ENCODE measurements at regions not wholly inside any gene's neighbourhood (a gene's known extent, or its start where the extent isn't known, plus 50 kb on each side); places are given as distances from the start of the nearest gene placed in this dataset.

DNA sequence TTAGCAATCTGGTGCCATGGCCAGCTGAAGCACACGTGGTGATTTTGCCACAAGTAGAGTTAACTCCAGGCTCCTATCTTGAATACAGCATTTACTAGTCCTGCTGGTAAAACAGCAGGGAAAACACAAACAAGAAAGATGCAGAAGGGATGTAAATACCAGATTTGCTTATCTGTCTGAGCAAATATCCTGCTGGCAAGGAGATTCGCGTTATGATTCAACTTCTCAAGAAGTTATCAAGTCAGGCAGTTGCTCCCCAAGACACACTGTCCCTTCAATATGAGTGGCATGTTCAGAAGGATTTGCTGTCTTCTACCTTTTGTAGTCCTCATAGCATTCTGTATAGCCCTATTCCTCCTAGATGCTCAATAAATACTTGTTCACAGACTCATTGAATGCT lies 171.2 kb upstream of the EGLN3 start (continued):
- TF ChIP-seq, protein P1, sequence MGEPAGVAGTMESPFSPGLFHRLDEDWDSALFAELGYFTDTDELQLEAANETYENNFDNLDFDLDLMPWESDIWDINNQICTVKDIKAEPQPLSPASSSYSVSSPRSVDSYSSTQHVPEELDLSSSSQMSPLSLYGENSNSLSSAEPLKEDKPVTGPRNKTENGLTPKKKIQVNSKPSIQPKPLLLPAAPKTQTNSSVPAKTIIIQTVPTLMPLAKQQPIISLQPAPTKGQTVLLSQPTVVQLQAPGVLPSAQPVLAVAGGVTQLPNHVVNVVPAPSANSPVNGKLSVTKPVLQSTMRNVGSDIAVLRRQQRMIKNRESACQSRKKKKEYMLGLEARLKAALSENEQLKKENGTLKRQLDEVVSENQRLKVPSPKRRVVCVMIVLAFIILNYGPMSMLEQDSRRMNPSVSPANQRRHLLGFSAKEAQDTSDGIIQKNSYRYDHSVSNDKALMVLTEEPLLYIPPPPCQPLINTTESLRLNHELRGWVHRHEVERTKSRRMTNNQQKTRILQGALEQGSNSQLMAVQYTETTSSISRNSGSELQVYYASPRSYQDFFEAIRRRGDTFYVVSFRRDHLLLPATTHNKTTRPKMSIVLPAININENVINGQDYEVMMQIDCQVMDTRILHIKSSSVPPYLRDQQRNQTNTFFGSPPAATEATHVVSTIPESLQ (CRISPR knock-in tag; IDR thresholded peaks at IDR 0.05): no peak
- TF ChIP-seq FOSL1 (tag; conservative IDR thresholded peaks at IDR 0.05) (peak; percentile 38; the same call in 1 of the 2 replicates), ZNF277 (CRISPR knock-in tag; IDR thresholded peaks at IDR 0.05; ENCODE audit: borderline replicate concordance) (no peak), ZKSCAN8 (CRISPR knock-in tag; IDR thresholded peaks at IDR 0.05) (no peak), KLF16 (IDR thresholded peaks at IDR 0.05) (no peak), PML (IDR thresholded peaks at IDR 0.05; ENCODE audit: low read length) (no peak), IRF1 (CRISPR knock-in tag; IDR thresholded peaks at IDR 0.05; ENCODE audit: borderline replicate concordance) (no peak), ZNF3 (CRISPR knock-in tag; IDR thresholded peaks at IDR 0.05) (no peak), RB1 (IDR thresholded peaks at IDR 0.05; ENCODE audit: low read depth) (no peak), HMG20B (CRISPR knock-in tag; IDR thresholded peaks at IDR 0.05) (no peak), ZC3H8 (IDR thresholded peaks at IDR 0.05) (no peak), NUFIP1 (IDR thresholded peaks at IDR 0.05; ENCODE audit: partially characterized antibody) (no peak), PREB (CRISPR knock-in tag; IDR thresholded peaks at IDR 0.05) (no peak), ESRRB (CRISPR knock-in tag; IDR thresholded peaks at IDR 0.05; ENCODE audit: borderline replicate concordance) (no peak), MYBL2 (IDR thresholded peaks at IDR 0.05; ENCODE audit: low read depth) (no peak), MYBL2 (CRISPR knock-in tag; IDR thresholded peaks at IDR 0.05; ENCODE audit: borderline replicate concordance) (no peak), LEF1 (IDR thresholded peaks at IDR 0.05) (no peak), NCOR1 (IDR thresholded peaks at IDR 0.05) (peak; percentile 38), PHF21A (IDR thresholded peaks at IDR 0.05; ENCODE audit: borderline replicate concordance, low read depth) (no peak), ZNF436 (CRISPR knock-in tag; IDR thresholded peaks at IDR 0.05) (no peak)
- TF ChIP-seq, protein P2, sequence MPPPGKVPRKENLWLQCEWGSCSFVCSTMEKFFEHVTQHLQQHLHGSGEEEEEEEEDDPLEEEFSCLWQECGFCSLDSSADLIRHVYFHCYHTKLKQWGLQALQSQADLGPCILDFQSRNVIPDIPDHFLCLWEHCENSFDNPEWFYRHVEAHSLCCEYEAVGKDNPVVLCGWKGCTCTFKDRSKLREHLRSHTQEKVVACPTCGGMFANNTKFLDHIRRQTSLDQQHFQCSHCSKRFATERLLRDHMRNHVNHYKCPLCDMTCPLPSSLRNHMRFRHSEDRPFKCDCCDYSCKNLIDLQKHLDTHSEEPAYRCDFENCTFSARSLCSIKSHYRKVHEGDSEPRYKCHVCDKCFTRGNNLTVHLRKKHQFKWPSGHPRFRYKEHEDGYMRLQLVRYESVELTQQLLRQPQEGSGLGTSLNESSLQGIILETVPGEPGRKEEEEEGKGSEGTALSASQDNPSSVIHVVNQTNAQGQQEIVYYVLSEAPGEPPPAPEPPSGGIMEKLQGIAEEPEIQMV (tag; conservative IDR thresholded peaks at IDR 0.05; ENCODE audit: low read depth): no peak
- TF ChIP-seq, protein P3, sequence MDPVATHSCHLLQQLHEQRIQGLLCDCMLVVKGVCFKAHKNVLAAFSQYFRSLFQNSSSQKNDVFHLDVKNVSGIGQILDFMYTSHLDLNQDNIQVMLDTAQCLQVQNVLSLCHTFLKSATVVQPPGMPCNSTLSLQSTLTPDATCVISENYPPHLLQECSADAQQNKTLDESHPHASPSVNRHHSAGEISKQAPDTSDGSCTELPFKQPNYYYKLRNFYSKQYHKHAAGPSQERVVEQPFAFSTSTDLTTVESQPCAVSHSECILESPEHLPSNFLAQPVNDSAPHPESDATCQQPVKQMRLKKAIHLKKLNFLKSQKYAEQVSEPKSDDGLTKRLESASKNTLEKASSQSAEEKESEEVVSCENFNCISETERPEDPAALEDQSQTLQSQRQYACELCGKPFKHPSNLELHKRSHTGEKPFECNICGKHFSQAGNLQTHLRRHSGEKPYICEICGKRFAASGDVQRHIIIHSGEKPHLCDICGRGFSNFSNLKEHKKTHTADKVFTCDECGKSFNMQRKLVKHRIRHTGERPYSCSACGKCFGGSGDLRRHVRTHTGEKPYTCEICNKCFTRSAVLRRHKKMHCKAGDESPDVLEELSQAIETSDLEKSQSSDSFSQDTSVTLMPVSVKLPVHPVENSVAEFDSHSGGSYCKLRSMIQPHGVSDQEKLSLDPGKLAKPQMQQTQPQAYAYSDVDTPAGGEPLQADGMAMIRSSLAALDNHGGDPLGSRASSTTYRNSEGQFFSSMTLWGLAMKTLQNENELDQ (CRISPR knock-in tag; IDR thresholded peaks at IDR 0.05; ENCODE audit: borderline replicate concordance): no peak

All from K562 (cell line).